ENCODE measurements at regions not wholly inside any gene's neighbourhood (a gene's known extent, or its start where the extent isn't known, plus 50 kb on each side); places are given as distances from the start of the nearest gene placed in this dataset.

DNA sequence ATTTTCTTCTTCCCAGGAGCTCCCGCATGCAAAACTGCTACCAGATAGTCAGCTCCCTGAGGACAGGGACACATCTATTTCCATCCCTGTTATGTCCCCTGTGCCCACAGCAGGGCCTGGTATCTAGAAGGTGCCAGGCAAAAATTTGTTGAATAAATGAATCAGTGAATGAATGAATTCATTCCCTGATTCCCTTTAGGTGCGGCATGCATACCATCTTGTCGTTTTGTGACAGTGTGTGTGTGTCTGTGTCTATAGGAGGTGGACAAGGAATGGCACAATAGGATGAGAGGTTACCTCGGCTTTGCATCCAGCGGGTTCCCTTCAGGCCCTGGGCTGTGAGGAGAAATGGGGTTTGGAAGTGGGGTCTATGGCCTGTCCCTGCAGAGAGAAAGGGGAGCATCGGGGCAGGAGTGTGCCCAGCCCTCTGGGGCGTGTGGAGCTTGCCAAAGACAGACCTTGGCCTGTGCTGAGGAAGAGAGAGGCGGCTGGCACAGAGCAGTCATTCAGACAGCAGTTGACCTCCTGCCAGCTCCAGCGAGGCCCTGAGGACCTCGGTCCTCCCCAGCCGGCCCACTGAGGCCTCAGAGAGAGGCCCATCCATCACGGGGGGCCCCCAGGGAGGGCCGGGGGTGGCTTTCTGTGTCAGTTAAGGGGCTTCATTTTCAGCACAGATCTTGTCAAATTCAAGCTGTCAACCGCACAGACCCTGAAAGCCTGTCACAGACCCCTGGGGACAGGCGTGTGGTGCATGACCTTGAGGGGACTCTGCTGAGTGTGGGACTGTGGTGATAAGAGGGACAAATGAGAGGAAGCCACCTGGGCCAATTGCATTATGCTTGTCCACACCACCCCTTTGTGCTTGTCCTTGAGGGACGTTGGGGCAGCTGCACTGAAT lies 125.9 kb upstream of the CXCR4 start:
- CTCF ChIA-PET (ENCODE audit: unreplicated experiment) = interaction anchor here (0.9 to 1.8 kb wide), 4 partner anchors 10 to 108 kb away, joined by 3 to 4 read pairs (median 3); no protein-coding TSS in a partner anchor
- no peaks in the 10 kb centered on the region for H3K9me3 ChIP-seq (ENCODE audit: low read length)
- no peak overlapping the region for H3K27ac ChIP-seq (ENCODE audit: low read depth, low read length, poor library complexity, severe bottlenecking)
- no peaks in the 10 kb centered on the region for H3K36me3 ChIP-seq (ENCODE audit: insufficient read depth, low read length)
- peaks cover 86% of the 10 kb centered on the region for H3K4me1 ChIP-seq (ENCODE audit: insufficient read depth, low read length, poor library complexity, severe bottlenecking)
- intact Hi-C loops (cut with micrococcal nuclease; ENCODE audit: unreplicated experiment) = no loop called here
- peak; percentile 35 for DNase-seq (ENCODE audit: low spot score)
- H3K4me3 ChIP-seq (ENCODE audit: low read depth, low read length, poor library complexity, severe bottlenecking) = no peak overlapping the region
- no TSS peak for BruUV-seq (replicated peaks)
- no peaks in the 10 kb centered on the region for H3K9me2 ChIP-seq (ENCODE audit: insufficient read depth, low read length)
- no peaks in the 10 kb centered on the region for H4K20me1 ChIP-seq (ENCODE audit: insufficient read depth, low read length)
- no peaks in the 10 kb centered on the region for H3K79me2 ChIP-seq (ENCODE audit: insufficient read depth, low read depth, low read length)
- no peak overlapping the region for H3K4me2 ChIP-seq (ENCODE audit: low read length)
- peak overlapping the region; percentile 6; the same call in 1 of the 2 replicates for H2AFZ ChIP-seq (ENCODE audit: low read length)
- TF ChIP-seq CTCF (conservative IDR thresholded peaks at IDR 0.05; ENCODE audit: low read length) (no peak), EZH2phosphoT487 (IDR thresholded peaks at IDR 0.05; ENCODE audit: borderline replicate concordance, low read depth, low read length) (no peak)
- POLR2A ChIA-PET = interaction anchor here (6.6 to 9.0 kb wide), 3 partner anchors 11 to 111 kb away, joined by 44 to 191 read pairs (median 115); no protein-coding TSS in a partner anchor

- DNase-seq (ENCODE audit: low spot score) = no peak
- H3K36me3 ChIP-seq (ENCODE audit: insufficient read depth, low read length) = no peaks in the 10 kb centered on the region
- no peak overlapping the region for H3K4me2 ChIP-seq (ENCODE audit: low read length)
- intact Hi-C loops (cut with micrococcal nuclease; ENCODE audit: unreplicated experiment) = no loop called here
- peaks cover 94% of the 10 kb centered on the region for H3K4me1 ChIP-seq (ENCODE audit: insufficient read depth, low read length, poor library complexity, severe bottlenecking)
- no peaks in the 10 kb centered on the region for H3K79me2 ChIP-seq (ENCODE audit: insufficient read depth, low read depth, low read length)
- H2AFZ ChIP-seq (ENCODE audit: low read length) = no peak overlapping the region
- H3K4me3 ChIP-seq (ENCODE audit: low read depth, low read length, poor library complexity, severe bottlenecking) = no peak overlapping the region
- POLR2A ChIA-PET = interaction anchor here (1.1 to 9.0 kb wide), 7 partner anchors 9 to 134 kb away, joined by 3 to 191 read pairs (median 5); no protein-coding TSS in a partner anchor
- H3K9me3 ChIP-seq (ENCODE audit: low read length) = no peaks in the 10 kb centered on the region
- H3K27ac ChIP-seq (ENCODE audit: low read depth, low read length, poor library complexity, severe bottlenecking) = peak overlapping the region; percentile 100
- BruUV-seq (replicated peaks) = no TSS peak
- no peaks in the 10 kb centered on the region for H4K20me1 ChIP-seq (ENCODE audit: insufficient read depth, low read length)
- no peaks in the 10 kb centered on the region for H3K9me2 ChIP-seq (ENCODE audit: insufficient read depth, low read length)
- TF ChIP-seq EZH2phosphoT487 (IDR thresholded peaks at IDR 0.05; ENCODE audit: borderline replicate concordance, low read depth, low read length) = no peak
- TF ChIP-seq CTCF (conservative IDR thresholded peaks at IDR 0.05; ENCODE audit: low read length) = no peak
- CTCF ChIA-PET (ENCODE audit: unreplicated experiment) = interaction anchor here (0.9 to 1.8 kb wide), 4 partner anchors 11 to 107 kb away, joined by 3 to 4 read pairs (median 3); no protein-coding TSS in a partner anchor
Measured at GRCh38 chr2:136242687-136243277, 124.8 kb upstream of the CXCR4 start.
